GM08714 (cell line): ENCODE measurements at regions not wholly inside any gene's neighbourhood (a gene's known extent, or its start where the extent isn't known, plus 50 kb on each side); places are given as distances from the start of the nearest gene placed in this dataset.
"Not testable (repeated sequence)": the region's sequence is repeated elsewhere in the genome, so short reads cannot be mapped to it uniquely, and the experiment has no call there.

ENCODE experiments used
- H3K4me3 ChIP-seq: fragments of 200-500 bp; sonication (Bioruptor generic); 2 replicates; pipeline ENCODE4 v1.5.1; 2014; ENCODE audit warnings: mild to moderate bottlenecking, low read length, inconsistent platforms
- ZNF274 ChIP-seq: IDR thresholded peaks from 2 replicates; pipeline ENCODE4 v1.6.1; 2012; ENCODE audit warnings: mild to moderate bottlenecking, low read depth, low read length

GRCh38 chr18:70709720-70710119, 420.9 kb downstream of the SOCS6 start:
- no peak overlapping the region for H3K4me3 ChIP-seq
- no peak for TF ChIP-seq ZNF274

- TF ChIP-seq ZNF274: no peak
- no peak overlapping the region for H3K4me3 ChIP-seq
Measured at GRCh38 chr18:70709144-70709543, 420.3 kb downstream of the SOCS6 start.

- no peak for TF ChIP-seq ZNF274
- no peak overlapping the region for H3K4me3 ChIP-seq
Measured at GRCh38 chr18:70705831-70706416, 417.1 kb downstream of the SOCS6 start.

- no peak overlapping the region for H3K4me3 ChIP-seq
- no peak for TF ChIP-seq ZNF274
Measured at GRCh38 chr18:70700496-70700895, 411.7 kb downstream of the SOCS6 start.

DNA sequence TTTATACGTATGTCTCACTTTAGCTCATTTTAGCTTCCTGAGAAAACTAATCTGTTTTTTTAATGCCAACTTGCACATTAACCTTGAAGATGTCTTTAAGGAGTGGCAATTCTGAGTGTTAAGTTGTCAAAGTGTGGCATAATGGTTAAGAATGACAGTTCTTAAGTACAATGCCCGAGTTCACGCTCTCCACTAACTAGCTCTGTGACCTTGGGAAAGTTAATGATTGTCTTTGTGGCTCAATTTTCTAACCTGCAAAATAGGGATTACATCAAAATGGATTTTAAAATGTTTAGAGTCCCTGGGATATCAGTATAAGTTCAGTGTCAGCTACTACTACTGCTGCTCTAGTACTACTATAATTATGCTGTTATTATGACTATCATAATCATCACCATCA, 409.7 kb downstream of the SOCS6 start:
- TF ChIP-seq ZNF274: no peak
- no peak overlapping the region for H3K4me3 ChIP-seq

- no peak for TF ChIP-seq ZNF274
- H3K4me3 ChIP-seq: no peak overlapping the region
Measured at GRCh38 chr18:70693246-70693645, 404.4 kb downstream of the SOCS6 start.

GRCh38 chr18:70689765-70690164, 400.9 kb downstream of the SOCS6 start:
- H3K4me3 ChIP-seq: not testable (repeated sequence)

GRCh38 chr18:70688286-70688685, 399.4 kb downstream of the SOCS6 start:
- no peak for TF ChIP-seq ZNF274

GRCh38 chr18:70684821-70685220, 396.0 kb downstream of the SOCS6 start:
- no peak overlapping the region for H3K4me3 ChIP-seq
- no peak for TF ChIP-seq ZNF274

More at GRCh38 chr18:70688286-70688685, 399.4 kb downstream of the SOCS6 start:
- H3K4me3 ChIP-seq: no peak overlapping the region

DNA sequence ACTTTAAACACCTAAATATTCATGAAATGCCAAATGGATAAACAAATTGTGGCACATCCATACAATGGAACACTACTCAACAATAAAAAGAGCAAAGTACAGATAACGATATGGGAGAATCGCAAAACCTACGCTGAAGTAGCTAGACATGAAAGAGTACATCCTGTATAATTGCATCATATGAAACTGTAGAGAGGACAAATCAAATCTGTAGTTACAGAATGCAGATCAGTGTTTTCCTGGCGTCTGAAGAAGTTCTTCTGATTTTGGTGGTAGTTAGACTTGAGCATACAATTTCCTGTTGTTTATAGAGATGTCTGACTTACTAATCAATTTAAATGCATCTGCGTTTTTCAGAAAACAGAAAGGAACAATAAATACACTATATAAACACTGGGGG, 394.4 kb downstream of the SOCS6 start:
- TF ChIP-seq ZNF274: no peak
- H3K4me3 ChIP-seq: no peak overlapping the region

DNA sequence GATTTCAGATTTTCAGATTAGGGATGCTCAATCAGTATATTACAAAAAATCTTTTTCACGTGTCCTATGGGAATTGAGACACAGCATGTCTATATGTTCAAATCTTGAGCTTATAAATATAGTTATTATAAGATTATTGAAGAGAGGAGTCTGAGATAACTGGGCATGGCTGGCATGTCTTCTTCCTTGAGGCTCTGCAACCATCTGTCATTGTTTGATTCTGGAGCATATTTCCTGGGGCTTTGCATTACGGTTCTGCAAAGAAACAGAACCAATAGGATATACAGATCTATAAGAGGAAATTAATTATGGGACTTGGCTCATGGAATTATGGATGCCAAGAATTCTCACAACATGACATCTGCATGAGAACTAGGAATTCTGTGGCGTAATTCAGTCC, 386.1 kb downstream of the SOCS6 start:
- no peak for TF ChIP-seq ZNF274
- no peak overlapping the region for H3K4me3 ChIP-seq

DNA sequence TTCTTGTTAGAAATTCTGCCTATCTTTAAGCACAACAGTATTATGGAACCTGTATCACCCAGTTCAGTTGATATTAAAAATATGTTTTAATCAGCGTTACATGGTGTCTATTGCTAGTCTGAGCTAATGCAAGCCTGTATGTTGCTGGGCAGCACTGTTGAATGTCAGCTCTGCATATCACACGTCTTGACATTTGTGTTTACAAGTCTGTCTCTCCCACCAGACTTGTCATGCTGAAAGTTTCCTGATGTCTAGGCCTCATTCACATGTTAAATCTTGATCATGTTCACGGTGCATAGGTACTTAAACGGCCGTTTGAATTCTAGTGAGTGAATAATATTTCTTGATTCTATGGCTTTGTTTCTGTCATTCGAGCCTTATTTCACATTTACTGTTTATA, 385.0 kb downstream of the SOCS6 start:
- no peak for TF ChIP-seq ZNF274
- H3K4me3 ChIP-seq: no peak overlapping the region

GRCh38 chr18:70672581-70672980, 383.7 kb downstream of the SOCS6 start:
- no peak overlapping the region for H3K4me3 ChIP-seq
- no peak for TF ChIP-seq ZNF274

GRCh38 chr18:70671889-70672565, 383.2 kb downstream of the SOCS6 start:
- no peak overlapping the region for H3K4me3 ChIP-seq
- TF ChIP-seq ZNF274: no peak

DNA sequence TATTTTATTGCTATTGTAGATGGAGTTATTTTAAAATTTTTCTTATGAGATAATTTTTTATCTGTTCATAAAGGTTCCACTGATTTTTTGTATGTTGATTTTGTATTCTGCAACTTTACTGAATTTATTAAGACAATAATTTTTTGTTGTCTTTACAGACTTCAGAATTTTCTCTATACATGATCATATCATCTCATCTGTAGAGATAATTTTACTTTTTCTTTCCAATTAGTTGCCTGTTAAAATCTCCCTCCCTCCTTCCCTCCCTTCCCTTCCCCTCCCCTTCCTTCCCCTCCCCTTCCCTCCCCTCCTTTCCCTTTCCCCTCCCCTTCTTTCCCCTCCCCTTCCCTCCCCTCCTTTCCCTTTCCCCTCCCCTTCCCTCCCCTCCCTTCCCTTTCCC, 378.1 kb downstream of the SOCS6 start:
- H3K4me3 ChIP-seq: no peak overlapping the region
- TF ChIP-seq ZNF274: no peak

DNA sequence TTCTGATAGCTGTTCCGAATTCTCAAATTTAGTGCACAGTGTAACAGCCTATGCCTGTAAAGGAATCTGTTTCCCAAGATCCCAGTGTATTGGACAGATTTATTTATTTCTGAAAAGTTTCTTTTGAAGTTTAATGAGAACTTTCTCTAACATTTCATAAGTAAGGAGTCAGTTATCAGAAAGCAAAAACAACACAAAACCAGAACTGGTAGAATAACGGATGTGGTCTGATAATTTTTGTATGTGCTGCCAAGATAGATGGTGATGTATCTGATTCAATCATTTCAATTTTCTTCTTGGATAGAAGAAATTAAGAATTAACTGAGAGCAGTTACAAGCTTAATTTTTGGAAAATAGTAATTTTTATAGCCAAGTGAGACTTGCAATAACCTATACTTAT, 374.3 kb downstream of the SOCS6 start:
- H3K4me3 ChIP-seq: no peak overlapping the region
- TF ChIP-seq ZNF274: no peak
